Mucosa of stomach (tissue), 1 donor: ENCODE measurements at regions not wholly inside any gene's neighbourhood (a gene's known extent, or its start where the extent isn't known, plus 50 kb on each side); places are given as distances from the start of the nearest gene placed in this dataset.

Experiments
- H3K27me3 ChIP-seq: one replicate; pipeline ENCODE4 v1.7.0; 2013; ENCODE audit warnings: mild to moderate bottlenecking, low read length; ENCODE audit not compliant: control insufficient read depth, insufficient read depth
- H3K36me3 ChIP-seq: one replicate; pipeline ENCODE4 v1.7.0; 2013; ENCODE audit warnings: low read length; ENCODE audit not compliant: control insufficient read depth, insufficient read depth
- H3K4me1 ChIP-seq: one replicate; pipeline ENCODE4 v1.7.0; 2013; ENCODE audit warnings: mild to moderate bottlenecking, low read length; ENCODE audit not compliant: control insufficient read depth, insufficient read depth
- H3K4me3 ChIP-seq: one replicate; pipeline ENCODE4 v1.7.0; 2013; ENCODE audit warnings: low read length
- H3K9ac ChIP-seq: one replicate; pipeline ENCODE4 v1.7.0; 2013; ENCODE audit warnings: mild to moderate bottlenecking, low read length, moderate library complexity
- H3K9me3 ChIP-seq: one replicate; pipeline ENCODE4 v1.7.0; 2013; ENCODE audit warnings: mild to moderate bottlenecking, low read length, moderate library complexity; ENCODE audit not compliant: control insufficient read depth
- donor health status: Pancreatic carcinoma.

GRCh38 chr12:115046805-115047204 is 362.8 kb upstream of the TBX3 start:
- no peaks in the 10 kb centered on the region for H3K36me3 ChIP-seq
- H3K9me3 ChIP-seq = no peaks in the 10 kb centered on the region
- H3K4me3 ChIP-seq = no peak overlapping the region
- H3K27me3 ChIP-seq = no peaks in the 10 kb centered on the region
- no peak overlapping the region for H3K9ac ChIP-seq
- H3K4me1 ChIP-seq = no peaks in the 10 kb centered on the region

DNA sequence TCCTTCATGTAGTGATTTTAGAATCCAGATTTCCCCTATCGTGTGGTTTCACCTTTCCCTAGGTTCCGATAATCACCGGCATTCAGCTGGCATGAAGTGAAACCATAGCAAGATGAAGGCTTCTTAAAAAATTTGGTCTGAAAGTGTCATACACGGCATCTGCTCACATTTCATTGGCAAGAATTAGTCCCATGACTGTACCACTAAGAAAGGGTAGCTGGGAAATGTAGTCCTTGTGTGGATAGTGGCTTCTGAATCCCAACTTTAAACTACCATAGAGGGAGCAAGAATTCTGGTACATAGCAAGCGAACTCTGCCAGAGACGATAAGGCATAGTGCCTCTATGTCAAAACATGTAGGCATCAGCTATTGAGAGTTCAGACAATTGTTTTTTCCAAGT is 360.1 kb upstream of the TBX3 start:
- no peak overlapping the region for H3K4me3 ChIP-seq
- H3K9me3 ChIP-seq = no peaks in the 10 kb centered on the region
- no peaks in the 10 kb centered on the region for H3K27me3 ChIP-seq
- no peaks in the 10 kb centered on the region for H3K4me1 ChIP-seq
- no peaks in the 10 kb centered on the region for H3K36me3 ChIP-seq
- no peak overlapping the region for H3K9ac ChIP-seq

GRCh38 chr12:115043079-115043478 is 359.1 kb upstream of the TBX3 start:
- Histone ChIP-seq H3K36me3 (no peaks in the 10 kb centered on the region), H3K9me3 (no peaks in the 10 kb centered on the region), H3K9ac (no peak overlapping the region), H3K27me3 (no peaks in the 10 kb centered on the region), H3K4me3 (no peak overlapping the region), H3K4me1 (no peaks in the 10 kb centered on the region)

- no peaks in the 10 kb centered on the region for H3K36me3 ChIP-seq
- no peak overlapping the region for H3K4me3 ChIP-seq
- no peaks in the 10 kb centered on the region for H3K27me3 ChIP-seq
- H3K9ac ChIP-seq = no peak overlapping the region
- H3K4me1 ChIP-seq = no peaks in the 10 kb centered on the region
- H3K9me3 ChIP-seq = no peaks in the 10 kb centered on the region
These were observed 358.4 kb upstream of the TBX3 start for GRCh38 chr12:115042341-115042740.

DNA sequence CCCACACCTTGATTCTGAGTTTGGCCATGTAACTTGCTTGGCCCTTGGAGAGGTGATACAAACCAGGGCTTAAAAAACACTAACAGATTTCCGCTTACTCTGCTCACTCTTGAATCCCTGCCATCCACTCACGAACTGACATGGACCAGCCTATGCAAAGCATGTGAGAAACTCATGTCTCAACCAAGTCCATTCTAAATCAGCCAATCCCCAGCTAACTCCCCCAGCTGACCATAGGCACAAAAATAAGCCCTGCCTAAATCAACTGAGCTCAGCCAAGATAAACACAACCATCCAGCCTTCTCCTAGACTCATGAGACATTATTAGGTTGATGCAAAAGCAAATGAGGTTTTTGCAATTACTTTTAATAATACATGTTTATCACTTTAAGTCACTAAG is 353.9 kb upstream of the TBX3 start:
- Histone ChIP-seq H3K27me3 (no peaks in the 10 kb centered on the region), H3K4me3 (no peak overlapping the region), H3K9me3 (no peaks in the 10 kb centered on the region), H3K36me3 (no peaks in the 10 kb centered on the region), H3K9ac (no peak overlapping the region), H3K4me1 (no peaks in the 10 kb centered on the region)

DNA sequence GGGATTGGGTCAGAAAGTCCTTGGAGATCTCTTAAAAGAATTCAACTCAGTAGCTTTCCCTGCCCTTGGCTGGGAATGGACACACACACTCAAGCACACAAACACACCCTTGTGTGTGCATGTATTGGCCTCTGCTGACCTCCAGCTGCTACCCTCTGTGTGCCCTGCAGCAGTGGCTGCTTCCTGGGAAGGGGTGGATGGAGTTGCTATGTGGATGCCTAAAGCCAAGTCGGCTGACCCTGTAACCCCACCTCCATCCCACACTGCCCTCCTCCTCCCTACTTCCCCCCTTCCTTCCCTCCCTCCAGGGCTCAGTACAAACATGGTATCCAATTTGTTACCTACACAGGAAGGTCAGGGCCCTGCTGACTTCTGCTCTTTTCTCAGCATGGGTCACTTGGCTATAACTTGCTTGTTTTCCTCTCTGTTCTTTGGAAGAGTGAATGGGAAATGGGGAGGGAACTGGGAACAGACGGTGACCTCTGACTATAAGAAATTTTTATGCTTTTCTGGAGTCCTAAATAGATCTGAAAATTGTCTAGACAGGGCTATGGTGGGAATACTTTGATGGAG is 351.6 kb upstream of the TBX3 start:
- Histone ChIP-seq H3K4me1 (no peaks in the 10 kb centered on the region), H3K36me3 (no peaks in the 10 kb centered on the region), H3K4me3 (no peak overlapping the region), H3K9ac (no peak overlapping the region), H3K9me3 (no peaks in the 10 kb centered on the region), H3K27me3 (no peaks in the 10 kb centered on the region)

- H3K9ac ChIP-seq = no peak overlapping the region
- H3K4me1 ChIP-seq = no peaks in the 10 kb centered on the region
- no peaks in the 10 kb centered on the region for H3K36me3 ChIP-seq
- H3K4me3 ChIP-seq = no peak overlapping the region
- no peaks in the 10 kb centered on the region for H3K9me3 ChIP-seq
- H3K27me3 ChIP-seq = no peaks in the 10 kb centered on the region
These were observed 348.5 kb upstream of the TBX3 start for GRCh38 chr12:115032521-115032920.

- H3K27me3 ChIP-seq = no peaks in the 10 kb centered on the region
These were observed 346.0 kb upstream of the TBX3 start for GRCh38 chr12:115030017-115030416.

GRCh38 chr12:115024531-115024930 is 340.6 kb upstream of the TBX3 start:
- Histone ChIP-seq H3K36me3 (no peaks in the 10 kb centered on the region), H3K9me3 (no peaks in the 10 kb centered on the region), H3K9ac (no peak overlapping the region), H3K27me3 (no peaks in the 10 kb centered on the region), H3K4me1 (no peaks in the 10 kb centered on the region), H3K4me3 (no peak overlapping the region)

More at GRCh38 chr12:115030017-115030416, 346.0 kb upstream of the TBX3 start:
- H3K9ac ChIP-seq = no peak overlapping the region
- no peaks in the 10 kb centered on the region for H3K36me3 ChIP-seq
- no peaks in the 10 kb centered on the region for H3K9me3 ChIP-seq
- H3K4me1 ChIP-seq = no peaks in the 10 kb centered on the region
- H3K4me3 ChIP-seq = no peak overlapping the region

DNA sequence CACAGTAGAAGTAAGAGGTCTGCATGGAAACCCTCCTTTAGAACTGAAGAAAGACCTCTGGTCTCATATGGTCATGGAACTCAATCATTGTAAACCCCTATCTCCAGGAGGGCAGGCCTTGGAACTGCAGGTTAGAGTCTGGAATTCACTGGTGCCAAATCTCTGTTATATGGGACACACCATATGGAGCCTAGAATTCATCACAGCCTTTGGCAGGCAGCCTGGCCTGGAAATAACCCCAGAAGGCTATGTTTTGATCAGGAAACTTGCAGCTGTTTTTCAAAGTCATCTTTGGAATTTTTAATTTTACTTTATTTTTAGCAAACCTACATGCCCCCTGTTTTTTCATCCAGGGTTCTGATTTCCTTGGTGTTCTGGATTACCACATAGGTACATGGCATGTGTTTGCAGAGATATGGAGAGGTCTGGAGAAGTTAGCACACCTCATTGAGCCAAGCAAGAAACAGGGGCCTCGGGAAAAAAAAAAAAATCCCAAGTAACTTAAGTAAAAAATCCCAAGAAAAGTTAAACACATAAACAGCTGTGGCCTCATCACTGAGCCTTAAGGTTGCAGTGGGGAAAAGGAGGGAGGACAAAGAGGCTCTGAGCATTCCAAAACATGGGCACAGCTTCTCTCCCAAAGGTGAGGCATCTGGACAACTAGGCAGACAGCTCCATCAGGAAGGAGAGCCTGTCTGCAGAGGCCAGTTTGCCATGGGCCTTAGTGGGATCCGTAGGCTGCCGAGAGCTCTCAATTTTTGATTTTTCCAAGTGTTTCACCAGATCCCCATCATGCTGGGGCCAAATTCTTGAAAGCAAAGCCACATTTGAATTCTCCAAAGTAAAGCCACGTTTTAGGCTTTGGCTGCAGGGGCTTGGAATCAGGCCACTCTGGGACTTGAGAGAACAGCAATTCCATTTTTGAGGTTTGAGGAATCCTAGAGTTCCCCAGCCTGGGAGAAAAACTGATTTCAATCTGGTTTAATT is 339.6 kb upstream of the TBX3 start:
- H3K4me1 ChIP-seq = no peaks in the 10 kb centered on the region

GRCh38 chr12:115020091-115020490 is 336.1 kb upstream of the TBX3 start:
- no peaks in the 10 kb centered on the region for H3K9me3 ChIP-seq
- H3K4me3 ChIP-seq = no peak overlapping the region
- H3K4me1 ChIP-seq = no peaks in the 10 kb centered on the region
- H3K27me3 ChIP-seq = no peaks in the 10 kb centered on the region
- no peak overlapping the region for H3K9ac ChIP-seq
- no peaks in the 10 kb centered on the region for H3K36me3 ChIP-seq

More for the DNA sequence above, 339.6 kb upstream of the TBX3 start:
- no peaks in the 10 kb centered on the region for H3K9me3 ChIP-seq
- no peaks in the 10 kb centered on the region for H3K36me3 ChIP-seq
- H3K27me3 ChIP-seq = no peaks in the 10 kb centered on the region
- H3K4me3 ChIP-seq = no peak overlapping the region
- H3K9ac ChIP-seq = no peak overlapping the region

- H3K4me3 ChIP-seq = no peak overlapping the region
- H3K4me1 ChIP-seq = no peaks in the 10 kb centered on the region
- H3K27me3 ChIP-seq = no peaks in the 10 kb centered on the region
- H3K9me3 ChIP-seq = no peaks in the 10 kb centered on the region
- H3K36me3 ChIP-seq = no peaks in the 10 kb centered on the region
- H3K9ac ChIP-seq = no peak overlapping the region
These were observed 333.4 kb upstream of the TBX3 start for GRCh38 chr12:115017346-115017745.
